ENCODE measurements at regions not wholly inside any gene's neighbourhood (a gene's known extent, or its start where the extent isn't known, plus 50 kb on each side); places are given as distances from the start of the nearest gene placed in this dataset.

DNA sequence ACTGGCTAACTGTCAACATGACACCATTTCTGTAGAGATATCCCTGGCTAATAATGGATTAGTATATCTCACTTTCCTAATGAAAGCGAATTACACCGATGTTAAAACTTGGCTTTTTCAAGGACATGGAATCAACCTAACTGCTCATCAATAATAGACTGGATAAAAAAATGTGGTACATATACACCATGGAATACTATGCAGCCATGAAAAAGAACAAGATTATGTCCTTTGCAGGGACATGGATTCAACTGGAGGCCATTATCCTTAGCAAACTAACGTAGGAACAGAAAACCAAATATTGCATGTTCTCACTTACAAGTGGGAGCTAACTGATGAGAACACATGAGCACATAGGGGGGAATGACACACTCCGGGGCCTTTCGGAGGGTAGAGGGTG lies 62.6 kb downstream of the ZIC1 start:
- FAIRE-seq (no peak), DNase-seq (ENCODE audit: low read depth) (no peak)
- H3K4me3 ChIP-seq (ENCODE audit: low read depth, low read length) = no peak overlapping the region
- no peaks in the 10 kb centered on the region for H3K36me3 ChIP-seq (ENCODE audit: control insufficient read depth, insufficient read depth, low read length)
- TF ChIP-seq, protein P1, sequence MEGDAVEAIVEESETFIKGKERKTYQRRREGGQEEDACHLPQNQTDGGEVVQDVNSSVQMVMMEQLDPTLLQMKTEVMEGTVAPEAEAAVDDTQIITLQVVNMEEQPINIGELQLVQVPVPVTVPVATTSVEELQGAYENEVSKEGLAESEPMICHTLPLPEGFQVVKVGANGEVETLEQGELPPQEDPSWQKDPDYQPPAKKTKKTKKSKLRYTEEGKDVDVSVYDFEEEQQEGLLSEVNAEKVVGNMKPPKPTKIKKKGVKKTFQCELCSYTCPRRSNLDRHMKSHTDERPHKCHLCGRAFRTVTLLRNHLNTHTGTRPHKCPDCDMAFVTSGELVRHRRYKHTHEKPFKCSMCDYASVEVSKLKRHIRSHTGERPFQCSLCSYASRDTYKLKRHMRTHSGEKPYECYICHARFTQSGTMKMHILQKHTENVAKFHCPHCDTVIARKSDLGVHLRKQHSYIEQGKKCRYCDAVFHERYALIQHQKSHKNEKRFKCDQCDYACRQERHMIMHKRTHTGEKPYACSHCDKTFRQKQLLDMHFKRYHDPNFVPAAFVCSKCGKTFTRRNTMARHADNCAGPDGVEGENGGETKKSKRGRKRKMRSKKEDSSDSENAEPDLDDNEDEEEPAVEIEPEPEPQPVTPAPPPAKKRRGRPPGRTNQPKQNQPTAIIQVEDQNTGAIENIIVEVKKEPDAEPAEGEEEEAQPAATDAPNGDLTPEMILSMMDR (IDR thresholded peaks at IDR 0.05; ENCODE audit: insufficient read depth, low read length, severe bottlenecking) = no peak
- no peaks in the 10 kb centered on the region for H3K27me3 ChIP-seq (ENCODE audit: control insufficient read depth, insufficient read depth, low read length)

DNA sequence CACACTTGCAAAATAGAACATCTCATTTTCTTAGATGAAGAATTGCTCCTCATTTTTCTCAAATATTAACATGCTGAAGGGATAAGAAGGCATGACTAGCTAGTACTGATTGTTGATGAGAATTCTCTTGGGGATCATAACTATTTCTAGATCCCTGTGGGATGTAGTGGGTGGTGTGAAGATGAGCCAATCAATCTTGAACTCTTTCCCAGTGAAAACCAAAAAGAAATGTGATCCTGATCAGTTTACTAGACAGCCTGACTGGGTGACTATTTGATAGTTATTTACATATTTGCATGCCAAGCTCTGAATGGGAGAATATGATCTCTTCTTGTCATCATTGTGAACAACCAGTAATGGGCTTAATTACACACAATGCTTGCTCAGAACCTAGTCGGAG lies 63.7 kb downstream of the ZIC1 start:
- no peaks in the 10 kb centered on the region for H3K27me3 ChIP-seq (ENCODE audit: control insufficient read depth, insufficient read depth, low read length)
- H3K36me3 ChIP-seq (ENCODE audit: control insufficient read depth, insufficient read depth, low read length) = no peaks in the 10 kb centered on the region
- TF ChIP-seq, protein P1 (IDR thresholded peaks at IDR 0.05; ENCODE audit: insufficient read depth, low read length, severe bottlenecking) = no peak
- DNase-seq (ENCODE audit: low read depth) = no peak
- no peak for FAIRE-seq
- no peak overlapping the region for H3K4me3 ChIP-seq (ENCODE audit: low read depth, low read length)

DNA sequence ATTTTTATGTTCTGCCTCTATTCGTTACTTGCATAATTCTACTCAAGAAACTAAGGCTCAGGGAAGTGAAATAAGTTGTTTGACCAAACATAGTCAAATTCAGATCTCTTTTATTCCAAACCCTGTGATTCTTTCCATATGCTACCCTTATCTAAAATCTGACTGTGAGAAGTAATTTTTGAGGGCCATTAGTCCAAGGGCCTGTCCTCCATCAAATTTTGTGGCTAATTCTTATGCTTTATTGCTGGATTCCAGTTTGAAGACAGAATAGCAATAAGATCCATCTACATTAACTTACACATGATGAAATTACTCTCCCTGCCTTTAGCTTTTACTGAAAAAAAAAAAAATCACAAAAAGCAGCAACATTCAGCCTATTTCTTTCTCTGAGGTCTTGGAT lies 74.0 kb downstream of the ZIC1 start:
- H3K4me3 ChIP-seq (ENCODE audit: low read depth, low read length) = no peak overlapping the region
- H3K36me3 ChIP-seq (ENCODE audit: control insufficient read depth, insufficient read depth, low read length) = no peaks in the 10 kb centered on the region
- DNase-seq (ENCODE audit: low read depth) (no peak), FAIRE-seq (no peak)
- TF ChIP-seq, protein P1 (IDR thresholded peaks at IDR 0.05; ENCODE audit: insufficient read depth, low read length, severe bottlenecking) = no peak
- H3K27me3 ChIP-seq (ENCODE audit: control insufficient read depth, insufficient read depth, low read length) = no peaks in the 10 kb centered on the region

DNA sequence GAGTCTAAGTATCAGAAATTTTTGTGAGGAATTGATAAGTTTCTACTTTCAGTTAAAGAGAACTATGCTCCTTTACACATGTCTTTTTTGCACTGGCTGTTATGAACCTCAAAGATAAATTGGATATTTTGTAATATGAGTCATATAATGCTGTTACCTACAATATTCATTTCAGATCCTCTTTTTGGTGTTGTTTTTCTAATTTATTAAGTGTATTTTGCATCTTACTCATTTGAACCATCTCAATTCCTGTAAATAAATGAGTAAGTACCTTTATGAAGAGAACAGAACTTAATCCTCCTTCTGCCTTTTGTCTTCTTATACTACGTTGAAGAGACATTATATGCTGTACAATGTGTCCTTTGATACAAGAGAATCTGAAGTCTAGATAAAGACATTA lies 74.4 kb downstream of the ZIC1 start:
- H3K27me3 ChIP-seq (ENCODE audit: control insufficient read depth, insufficient read depth, low read length) = no peaks in the 10 kb centered on the region
- no peak overlapping the region for H3K4me3 ChIP-seq (ENCODE audit: low read depth, low read length)
- TF ChIP-seq, protein P1 (IDR thresholded peaks at IDR 0.05; ENCODE audit: insufficient read depth, low read length, severe bottlenecking) = no peak
- DNase-seq (ENCODE audit: low read depth) (no peak), FAIRE-seq (no peak)
- no peaks in the 10 kb centered on the region for H3K36me3 ChIP-seq (ENCODE audit: control insufficient read depth, insufficient read depth, low read length)

DNA sequence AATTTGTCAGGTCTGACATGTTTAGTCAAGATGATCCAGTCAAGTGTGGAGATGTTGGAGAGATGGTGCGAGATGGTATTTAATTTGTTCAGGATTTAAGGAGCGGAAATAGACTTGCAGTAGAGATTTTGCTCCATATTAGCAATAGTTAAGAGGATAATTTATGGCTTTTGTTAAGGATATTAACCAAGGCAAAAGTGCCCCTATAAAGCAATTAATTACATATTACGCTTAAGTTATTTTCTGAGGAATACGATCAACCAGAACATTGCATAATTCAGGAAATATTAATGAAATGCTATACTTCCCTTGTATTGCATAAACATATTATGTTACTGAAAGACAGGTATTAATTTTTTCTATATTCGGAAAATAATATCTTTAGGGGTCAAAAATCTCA lies 83.9 kb downstream of the ZIC1 start:
- TF ChIP-seq, protein P1 (IDR thresholded peaks at IDR 0.05; ENCODE audit: insufficient read depth, low read length, severe bottlenecking) = no peak
- FAIRE-seq (no peak), DNase-seq (ENCODE audit: low read depth) (no peak)
- no peaks in the 10 kb centered on the region for H3K36me3 ChIP-seq (ENCODE audit: control insufficient read depth, insufficient read depth, low read length)
- H3K4me3 ChIP-seq (ENCODE audit: low read depth, low read length) = no peak overlapping the region
- no peaks in the 10 kb centered on the region for H3K27me3 ChIP-seq (ENCODE audit: control insufficient read depth, insufficient read depth, low read length)

DNA sequence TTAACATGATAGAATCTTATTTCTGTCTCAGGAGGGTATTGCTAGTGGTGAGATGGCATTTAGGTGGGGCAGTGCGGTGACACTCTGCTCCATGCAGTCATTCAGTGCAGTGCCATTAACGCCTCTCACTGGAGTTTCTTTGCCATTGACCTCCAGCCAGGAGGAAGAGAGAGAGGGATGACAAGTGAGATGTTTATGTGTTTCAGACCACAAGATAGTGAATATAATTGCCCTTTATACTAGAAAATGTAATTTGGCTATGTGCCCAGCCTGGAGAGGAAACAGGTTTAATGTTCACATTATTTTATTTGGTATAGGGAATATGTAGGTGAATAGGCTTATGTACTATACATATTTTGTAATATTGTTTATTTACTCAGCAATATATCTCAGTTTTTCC lies 84.5 kb downstream of the ZIC1 start:
- DNase-seq (ENCODE audit: low read depth) (no peak), FAIRE-seq (no peak)
- no peaks in the 10 kb centered on the region for H3K27me3 ChIP-seq (ENCODE audit: control insufficient read depth, insufficient read depth, low read length)
- TF ChIP-seq, protein P1 (IDR thresholded peaks at IDR 0.05; ENCODE audit: insufficient read depth, low read length, severe bottlenecking) = no peak
- H3K4me3 ChIP-seq (ENCODE audit: low read depth, low read length) = no peak overlapping the region
- no peaks in the 10 kb centered on the region for H3K36me3 ChIP-seq (ENCODE audit: control insufficient read depth, insufficient read depth, low read length)
